ENCODE measurements at regions not wholly inside any gene's neighbourhood (a gene's known extent, or its start where the extent isn't known, plus 50 kb on each side); places are given as distances from the start of the nearest gene placed in this dataset.

DNA sequence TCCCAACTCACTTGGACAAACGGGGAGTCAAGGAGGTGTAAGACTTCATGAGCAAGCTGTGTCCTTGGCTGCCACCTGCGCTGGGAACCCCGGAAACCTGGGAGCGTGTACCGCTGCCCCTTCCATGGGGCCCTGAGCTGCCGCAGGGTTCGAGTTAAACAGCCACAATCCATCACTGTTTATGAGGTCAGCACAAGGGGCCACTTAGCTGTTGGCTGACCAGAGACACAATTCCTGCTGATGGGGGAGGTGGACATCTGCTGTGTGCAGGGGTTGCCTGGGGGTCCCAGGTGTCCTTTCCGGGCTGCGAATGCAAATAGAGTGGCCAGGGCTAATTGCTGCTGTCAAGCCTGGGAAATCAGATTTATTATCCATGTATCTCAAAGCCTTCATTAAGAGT, 549.3 kb downstream of the BRD1 start:
- ATAC-seq (no peak), DNase-seq (no peak)
- Histone ChIP-seq H3K4me1 (no peaks in the 10 kb centered on the region), H3K27ac (no peak overlapping the region), H3K4me3 (no peak overlapping the region), H3K9me3 (peaks cover 0 to 14% (median 0%) of the 10 kb centered on the region in 12 donors), H3K36me3 (no peaks in the 10 kb centered on the region), H3K27me3 (peaks cover 0 to 16% (median 6%) of the 10 kb centered on the region in 9 donors)
- 68 to 85% (median 77%) methylated on average over 9 of the region's 9 CpGs for WGBS, 4 donors
- TF ChIP-seq POLR2A (IDR thresholded peaks at IDR 0.05), result no peak
- TF ChIP-seq, protein P1, sequence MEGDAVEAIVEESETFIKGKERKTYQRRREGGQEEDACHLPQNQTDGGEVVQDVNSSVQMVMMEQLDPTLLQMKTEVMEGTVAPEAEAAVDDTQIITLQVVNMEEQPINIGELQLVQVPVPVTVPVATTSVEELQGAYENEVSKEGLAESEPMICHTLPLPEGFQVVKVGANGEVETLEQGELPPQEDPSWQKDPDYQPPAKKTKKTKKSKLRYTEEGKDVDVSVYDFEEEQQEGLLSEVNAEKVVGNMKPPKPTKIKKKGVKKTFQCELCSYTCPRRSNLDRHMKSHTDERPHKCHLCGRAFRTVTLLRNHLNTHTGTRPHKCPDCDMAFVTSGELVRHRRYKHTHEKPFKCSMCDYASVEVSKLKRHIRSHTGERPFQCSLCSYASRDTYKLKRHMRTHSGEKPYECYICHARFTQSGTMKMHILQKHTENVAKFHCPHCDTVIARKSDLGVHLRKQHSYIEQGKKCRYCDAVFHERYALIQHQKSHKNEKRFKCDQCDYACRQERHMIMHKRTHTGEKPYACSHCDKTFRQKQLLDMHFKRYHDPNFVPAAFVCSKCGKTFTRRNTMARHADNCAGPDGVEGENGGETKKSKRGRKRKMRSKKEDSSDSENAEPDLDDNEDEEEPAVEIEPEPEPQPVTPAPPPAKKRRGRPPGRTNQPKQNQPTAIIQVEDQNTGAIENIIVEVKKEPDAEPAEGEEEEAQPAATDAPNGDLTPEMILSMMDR (IDR thresholded peaks at IDR 0.05), result no peak
- intact Hi-C loops (cut with DNase I), result no loop called here

DNA sequence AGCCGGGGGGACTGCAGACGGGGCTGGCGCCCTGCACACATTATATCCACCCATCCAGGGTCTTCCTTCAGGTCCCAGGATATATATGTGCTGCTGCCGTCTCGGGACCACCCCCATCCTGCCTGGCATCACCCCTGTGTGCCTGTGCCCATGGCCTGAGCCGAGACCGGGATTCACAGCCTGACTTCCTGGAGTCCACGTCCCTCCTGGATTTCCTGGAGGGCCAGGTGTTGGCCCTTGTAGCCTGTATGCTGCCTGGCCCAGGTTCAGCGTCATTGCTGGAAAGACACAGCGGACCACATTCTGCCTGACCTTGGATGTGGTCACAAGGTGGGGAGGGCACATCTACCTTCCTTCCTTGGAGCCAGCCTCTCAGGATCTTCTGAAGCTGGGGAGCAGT, 551.1 kb downstream of the BRD1 start:
- H3K9me3 ChIP-seq, result peaks cover 0 to 14% (median 0%) of the 10 kb centered on the region in 12 donors
- intact Hi-C loops (cut with DNase I), result no loop called here
- WGBS, 4 donors, result 71 to 78% (median 72%) methylated on average over 6 to 10 of the region's 10 CpGs
- DNase-seq (no peak), ATAC-seq (no peak)
- no peak overlapping the region for H3K4me3 ChIP-seq
- no peak for TF ChIP-seq POLR2A (IDR thresholded peaks at IDR 0.05)
- TF ChIP-seq, protein P1 (IDR thresholded peaks at IDR 0.05), result no peak
- peaks cover 0 to 14% (median 4%) of the 10 kb centered on the region in 9 donors for H3K27me3 ChIP-seq
- H3K27ac ChIP-seq, result no peak overlapping the region
- no peaks in the 10 kb centered on the region for H3K36me3 ChIP-seq
- H3K4me1 ChIP-seq, result no peaks in the 10 kb centered on the region

DNA sequence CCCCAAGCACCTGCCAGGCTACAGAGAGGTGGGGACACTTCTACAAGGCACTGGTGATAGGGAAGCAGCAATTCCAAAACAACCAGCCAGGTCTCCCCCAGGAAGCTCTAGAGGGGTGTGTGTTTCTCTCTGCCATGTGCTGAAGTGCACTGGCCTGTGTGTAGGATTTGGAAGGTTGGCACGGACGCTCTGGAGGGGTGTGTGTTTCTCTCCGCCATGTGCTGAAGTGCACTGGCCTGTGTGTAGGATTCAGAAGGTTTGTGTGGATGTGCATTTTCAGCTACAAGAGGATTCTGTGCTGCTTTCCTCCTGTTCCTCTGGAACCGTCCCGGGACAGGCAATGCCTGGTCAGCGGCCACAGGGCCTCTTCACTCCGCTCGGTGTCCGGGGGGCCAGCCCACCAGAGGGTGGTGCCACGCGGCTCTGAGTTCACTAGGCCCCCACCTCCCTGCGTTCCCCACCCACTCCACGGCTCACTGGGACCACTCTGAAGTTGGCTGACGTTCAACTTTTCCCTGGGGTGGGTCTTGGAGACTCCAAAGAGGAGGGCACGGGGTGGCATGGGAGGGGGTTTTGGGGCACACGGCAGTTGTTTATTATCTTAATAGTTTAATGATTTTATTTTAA, 552.8 kb downstream of the BRD1 start:
- H3K4me1 ChIP-seq, result no peaks in the 10 kb centered on the region
- DNase-seq (no peak), ATAC-seq (no peak)
- H3K27ac ChIP-seq, result no peak overlapping the region
- H3K4me3 ChIP-seq, result no peak overlapping the region
- peaks cover 0 to 7% (median 0%) of the 10 kb centered on the region in 12 donors for H3K9me3 ChIP-seq
- H3K36me3 ChIP-seq, result no peaks in the 10 kb centered on the region
- intact Hi-C loops (cut with DNase I), result no loop called here
- 81 to 87% (median 83%) methylated on average over 15 to 16 of the region's 16 CpGs for WGBS, 4 donors
- peaks cover 0 to 29% (median 6%) of the 10 kb centered on the region in 9 donors for H3K27me3 ChIP-seq
- TF ChIP-seq, protein P1 (IDR thresholded peaks at IDR 0.05), result no peak
- no peak for TF ChIP-seq POLR2A (IDR thresholded peaks at IDR 0.05)

DNA sequence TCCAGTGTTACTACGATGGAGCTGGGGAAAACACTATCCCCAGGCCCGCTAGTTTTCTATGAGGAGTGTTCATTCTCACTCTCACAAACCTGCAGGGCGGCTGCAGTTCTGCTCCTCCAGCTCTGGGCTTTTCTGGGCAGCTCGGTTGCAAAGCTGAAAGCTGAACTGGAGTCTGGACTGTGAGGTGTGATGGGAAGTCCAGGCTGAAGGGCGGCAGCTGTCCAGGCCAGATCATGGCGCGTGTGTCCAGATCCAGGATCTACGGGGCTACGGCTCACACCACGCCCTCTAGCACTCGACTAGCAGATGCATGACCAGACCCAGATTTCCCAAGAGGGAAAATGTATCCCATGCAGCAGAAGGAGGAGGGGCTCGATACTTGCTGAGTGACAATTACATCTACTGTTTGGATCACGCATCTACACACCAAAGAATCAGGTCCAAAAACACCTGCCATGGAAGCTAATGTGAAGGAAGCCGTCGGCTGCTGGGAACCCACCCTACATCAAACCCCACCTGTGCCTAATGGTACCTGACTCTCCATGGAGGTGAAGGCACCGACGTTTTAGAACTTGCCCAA, 555.0 kb downstream of the BRD1 start:
- no peaks in the 10 kb centered on the region for H3K9me3 ChIP-seq
- WGBS, 4 donors, result 76 to 79% (median 77%) methylated on average over 17 of the region's 17 CpGs
- TF ChIP-seq POLR2A (IDR thresholded peaks at IDR 0.05), result no peak
- TF ChIP-seq, protein P1 (IDR thresholded peaks at IDR 0.05), result no peak
- intact Hi-C loops (cut with DNase I), result no loop called here
- DNase-seq (no peak), ATAC-seq (no peak)
- H3K4me1 ChIP-seq, result no peaks in the 10 kb centered on the region
- no peaks in the 10 kb centered on the region for H3K36me3 ChIP-seq
- H3K27ac ChIP-seq, result no peak overlapping the region
- H3K4me3 ChIP-seq, result no peak overlapping the region
- peaks cover 0 to 44% (median 11%) of the 10 kb centered on the region in 9 donors for H3K27me3 ChIP-seq

All from heart left ventricle (tissue), 16 donors.